GM12865 (cell line): ENCODE measurements at regions not wholly inside any gene's neighbourhood (a gene's known extent, or its start where the extent isn't known, plus 50 kb on each side); places are given as distances from the start of the nearest gene placed in this dataset.
A peak's percentile ranks its signal among the peaks of the same experiment; 100 is the strongest.

Experiments used
- DNase-seq: peaks from one replicate; pipeline ENCODE4 v3.0.0; 2010; ENCODE audit warnings: low read depth
- H3K4me3 ChIP-seq: 2 replicates; pipeline ENCODE4 v1.5.1; 2011; ENCODE audit warnings: mild to moderate bottlenecking, low read depth, low read length, control low read depth
- CTCF ChIP-seq: IDR thresholded peaks from 2 replicates; pipeline ENCODE4 v1.5.1; 2011; ENCODE audit warnings: low read length, control low read depth, low read depth, inconsistent platforms; ENCODE audit not compliant: insufficient read depth; ENCODE audit errors: missing control alignments

GRCh38 chr16:73217654-73218053 lies 169.7 kb upstream of the ZFHX3 start:
- H3K4me3 ChIP-seq: no peak overlapping the region
- no peak for TF ChIP-seq CTCF
- DNase-seq: peak; percentile 4

- H3K4me3 ChIP-seq: no peak overlapping the region
- TF ChIP-seq CTCF: no peak
- DNase-seq: no peak
These were observed 169.0 kb upstream of the ZFHX3 start for GRCh38 chr16:73216932-73217331.

GRCh38 chr16:73215678-73216377 lies 167.9 kb upstream of the ZFHX3 start:
- TF ChIP-seq CTCF: no peak
- no peak overlapping the region for H3K4me3 ChIP-seq
- DNase-seq: no peak

GRCh38 chr16:73214825-73215677 lies 167.1 kb upstream of the ZFHX3 start:
- H3K4me3 ChIP-seq: no peak overlapping the region
- no peak for TF ChIP-seq CTCF
- no peak for DNase-seq

- TF ChIP-seq CTCF: no peak
- H3K4me3 ChIP-seq: no peak overlapping the region
- DNase-seq: no peak
These were observed 166.0 kb upstream of the ZFHX3 start for GRCh38 chr16:73213732-73214455.

- H3K4me3 ChIP-seq: no peak overlapping the region
- no peak for TF ChIP-seq CTCF
- DNase-seq: no peak
These were observed 164.5 kb upstream of the ZFHX3 start for GRCh38 chr16:73212431-73212830.
